ENCODE measurements at regions not wholly inside any gene's neighbourhood (a gene's known extent, or its start where the extent isn't known, plus 50 kb on each side); places are given as distances from the start of the nearest gene placed in this dataset.

DNA sequence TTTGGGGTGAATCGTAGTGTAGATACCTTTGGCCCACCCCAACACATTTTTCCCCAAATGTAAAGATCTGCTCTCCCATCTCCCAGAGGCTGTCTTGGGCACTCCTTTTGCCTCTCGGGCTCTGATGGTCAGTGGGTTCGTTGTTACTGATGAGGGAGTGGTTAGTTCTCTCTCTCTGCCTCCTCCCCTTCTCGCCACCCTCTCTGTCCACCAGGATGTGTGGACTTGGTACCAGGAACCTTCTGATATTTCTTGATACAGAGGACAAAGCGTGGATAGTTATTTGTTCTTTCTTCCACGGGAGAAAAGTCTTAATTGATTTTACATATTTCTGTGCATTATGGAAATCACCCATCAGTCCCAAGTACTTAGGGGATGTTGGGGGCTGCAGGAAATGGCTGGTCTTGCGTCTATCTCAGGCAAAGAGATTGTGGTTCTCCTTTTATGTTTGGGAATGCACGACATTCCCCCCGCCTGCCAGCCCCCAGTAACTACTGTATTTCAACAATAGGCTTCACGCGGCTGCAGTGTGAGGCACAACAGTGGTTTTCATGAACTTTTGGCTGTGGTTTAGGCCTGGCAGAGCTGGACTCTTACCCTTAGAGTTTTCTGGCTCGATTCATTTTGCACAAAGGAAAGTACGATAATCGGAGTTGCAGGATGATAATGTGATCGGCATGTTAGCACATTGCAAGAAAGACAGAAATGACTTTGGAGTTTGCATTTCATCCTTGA, 79.0 kb upstream of the ZNF536 start:
- WGBS: 70% methylated on average over 15 of the region's 15 CpGs
- no peaks in the 10 kb centered on the region for H3K27me3 ChIP-seq (ENCODE audit: control insufficient read depth in 2 of 2, insufficient read depth in 1 of 2, low read length in 1 of 2)

DNA sequence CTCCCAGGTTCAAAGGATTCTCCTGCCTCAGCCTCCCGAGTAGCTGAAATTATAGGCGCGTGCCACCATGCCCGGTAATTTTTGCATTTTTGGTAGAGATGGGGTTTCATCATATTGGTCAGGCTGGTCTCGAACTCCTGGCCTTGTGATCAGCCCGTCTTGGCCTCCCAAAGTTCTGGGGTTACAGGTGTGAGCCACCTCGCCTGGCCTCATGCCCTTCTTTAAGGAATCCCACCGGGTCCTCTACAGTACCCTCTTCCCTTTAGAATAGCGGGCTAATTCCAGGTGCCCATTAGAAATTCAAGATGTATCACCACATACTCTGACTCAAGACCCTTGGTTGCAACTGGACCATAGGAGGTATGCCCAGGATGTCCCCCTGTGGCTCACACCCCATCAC, 74.2 kb upstream of the ZNF536 start:
- DNase-seq (ENCODE audit: low read depth in 6 of 9, low spot score in 9 of 9): no peak
- Histone ChIP-seq H3K27ac (ENCODE audit: low read depth in 1 of 2, low read length in 1 of 2) (no peak overlapping the region), H3K9me3 (ENCODE audit: control insufficient read depth in 2 of 2, insufficient read depth in 1 of 2, low read length in 1 of 2) (no peaks in the 10 kb centered on the region), H3K4me1 (ENCODE audit: control insufficient read depth in 2 of 2, insufficient read depth in 2 of 2, low read length in 2 of 2) (no peaks in the 10 kb centered on the region), H3K4me3 (ENCODE audit: low read length in 2 of 2) (no peak overlapping the region), H3K36me3 (ENCODE audit: control insufficient read depth in 2 of 2, insufficient read depth in 2 of 2, low read length in 1 of 2) (no peaks in the 10 kb centered on the region), H3K27me3 (ENCODE audit: control insufficient read depth in 2 of 2, insufficient read depth in 1 of 2, low read length in 1 of 2) (no peaks in the 10 kb centered on the region)
- WGBS: 95% methylated on average over 9 of the region's 9 CpGs

More for the DNA sequence above, 79.0 kb upstream of the ZNF536 start:
- Histone ChIP-seq H3K27ac (ENCODE audit: low read depth in 1 of 2, low read length in 1 of 2) (no peak overlapping the region), H3K4me3 (ENCODE audit: low read length in 2 of 2) (no peak overlapping the region), H3K4me1 (ENCODE audit: control insufficient read depth in 2 of 2, insufficient read depth in 2 of 2, low read length in 2 of 2) (no peaks in the 10 kb centered on the region), H3K36me3 (ENCODE audit: control insufficient read depth in 2 of 2, insufficient read depth in 2 of 2, low read length in 1 of 2) (no peaks in the 10 kb centered on the region), H3K9me3 (ENCODE audit: control insufficient read depth in 2 of 2, insufficient read depth in 1 of 2, low read length in 1 of 2) (no peaks in the 10 kb centered on the region)
- no peak for DNase-seq (ENCODE audit: low read depth in 6 of 9, low spot score in 9 of 9)

DNA sequence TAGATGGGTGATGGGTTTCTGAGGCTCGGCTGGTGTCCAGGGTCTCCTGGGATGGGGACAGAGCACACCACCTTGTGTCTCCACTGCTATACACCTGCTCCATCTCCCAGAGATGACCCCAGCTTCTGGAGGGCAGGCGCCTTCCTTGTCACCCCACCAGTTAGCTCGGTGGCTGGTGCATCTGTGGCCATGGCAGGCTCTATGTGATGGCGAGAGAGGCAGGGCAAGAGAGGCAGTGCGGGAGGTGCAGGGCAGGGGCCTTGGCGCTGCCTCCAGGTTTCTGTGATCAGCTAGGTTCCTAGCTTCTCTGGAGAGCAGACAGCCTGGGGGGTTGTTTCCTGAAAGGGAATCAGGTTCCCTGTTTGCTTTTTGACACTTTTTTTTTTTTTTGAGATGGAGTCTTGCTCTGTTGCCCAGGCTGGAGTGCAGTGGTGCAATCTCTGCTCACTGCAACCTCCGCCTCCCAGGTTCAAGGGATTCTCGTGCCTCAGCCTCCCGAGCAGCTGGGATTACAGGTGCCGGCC, 69.0 kb upstream of the ZNF536 start:
- Histone ChIP-seq H3K27ac (ENCODE audit: low read depth in 1 of 2, low read length in 1 of 2) (no peak overlapping the region), H3K4me3 (ENCODE audit: low read length in 2 of 2) (no peak overlapping the region), H3K9me3 (ENCODE audit: control insufficient read depth in 2 of 2, insufficient read depth in 1 of 2, low read length in 1 of 2) (no peaks in the 10 kb centered on the region), H3K36me3 (ENCODE audit: control insufficient read depth in 2 of 2, insufficient read depth in 2 of 2, low read length in 1 of 2) (no peaks in the 10 kb centered on the region), H3K27me3 (ENCODE audit: control insufficient read depth in 2 of 2, insufficient read depth in 1 of 2, low read length in 1 of 2) (no peaks in the 10 kb centered on the region), H3K4me1 (ENCODE audit: control insufficient read depth in 2 of 2, insufficient read depth in 2 of 2, low read length in 2 of 2) (no peaks in the 10 kb centered on the region)
- 92% methylated on average over 10 of the region's 10 CpGs for WGBS
- no peak for DNase-seq (ENCODE audit: low read depth in 6 of 9, low spot score in 9 of 9)

DNA sequence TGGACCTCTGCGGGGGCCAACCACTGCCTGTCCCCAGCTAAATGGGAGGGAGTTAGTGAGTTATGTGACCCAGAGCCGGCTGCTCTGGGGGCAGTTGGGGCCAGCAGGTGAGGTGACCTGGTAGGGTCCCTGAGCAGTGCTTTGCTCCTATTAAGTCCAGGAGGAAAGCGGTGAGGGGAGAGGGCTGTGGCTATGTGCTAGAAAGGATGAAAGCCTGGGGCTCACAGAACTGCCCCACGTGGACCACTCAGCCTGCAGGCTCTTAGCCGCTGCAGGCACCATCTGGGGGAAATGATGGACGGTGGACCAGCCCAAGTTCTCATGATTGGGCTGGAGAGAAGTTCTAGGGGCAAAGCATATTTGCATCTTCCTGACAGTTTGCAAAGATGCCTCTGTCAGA, 67.6 kb upstream of the ZNF536 start:
- no peaks in the 10 kb centered on the region for H3K4me1 ChIP-seq (ENCODE audit: control insufficient read depth in 2 of 2, insufficient read depth in 2 of 2, low read length in 2 of 2)
- WGBS: 83% methylated on average over 6 of the region's 6 CpGs

DNA sequence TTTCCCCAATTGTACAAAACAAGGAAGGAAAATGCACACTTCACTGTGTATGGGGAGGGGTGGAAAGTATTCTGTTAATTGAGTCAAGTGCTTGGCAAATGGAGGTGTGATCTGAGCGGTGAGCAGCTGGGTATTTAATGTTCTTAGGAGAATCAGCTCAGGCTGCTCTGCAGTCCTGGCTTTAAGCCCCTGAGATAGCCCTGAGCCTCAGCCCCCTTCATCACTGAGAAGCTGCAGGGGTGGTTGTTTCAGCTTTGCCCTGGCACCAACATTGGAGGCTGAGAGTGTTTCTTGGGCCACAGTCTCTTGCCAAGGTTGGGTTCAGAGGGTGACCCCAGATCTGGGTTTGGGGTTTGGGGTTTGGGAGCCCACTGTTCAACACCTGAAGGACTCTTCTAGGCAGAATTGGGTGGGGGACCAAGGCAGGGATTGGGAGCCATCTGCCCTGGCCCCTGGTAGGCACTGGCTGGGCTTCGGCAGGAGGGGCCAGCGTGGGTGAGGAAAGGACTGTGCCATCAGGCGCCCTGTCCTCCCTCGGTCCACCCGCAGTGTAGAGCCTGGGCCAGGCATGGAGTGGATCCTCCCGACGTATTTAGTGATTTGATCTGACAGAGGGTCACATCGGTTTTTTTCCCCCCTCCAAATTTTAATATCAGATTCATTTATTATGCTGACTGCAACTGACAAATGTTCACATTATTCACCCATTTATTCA, 66.7 kb upstream of the ZNF536 start:
- H3K4me1 ChIP-seq (ENCODE audit: control insufficient read depth in 2 of 2, insufficient read depth in 2 of 2, low read length in 2 of 2): no peaks in the 10 kb centered on the region
- no peak overlapping the region for H3K4me3 ChIP-seq (ENCODE audit: low read length in 2 of 2)
- 92% methylated on average over 9 of the region's 9 CpGs for WGBS
- H3K36me3 ChIP-seq (ENCODE audit: control insufficient read depth in 2 of 2, insufficient read depth in 2 of 2, low read length in 1 of 2): no peaks in the 10 kb centered on the region
- no peak overlapping the region for H3K27ac ChIP-seq (ENCODE audit: low read depth in 1 of 2, low read length in 1 of 2)
- no peaks in the 10 kb centered on the region for H3K9me3 ChIP-seq (ENCODE audit: control insufficient read depth in 2 of 2, insufficient read depth in 1 of 2, low read length in 1 of 2)
- DNase-seq (ENCODE audit: low read depth in 6 of 9, low spot score in 9 of 9): no peak
- H3K27me3 ChIP-seq (ENCODE audit: control insufficient read depth in 2 of 2, insufficient read depth in 1 of 2, low read length in 1 of 2): no peaks in the 10 kb centered on the region

More for the DNA sequence above, 67.6 kb upstream of the ZNF536 start:
- Histone ChIP-seq H3K4me3 (ENCODE audit: low read length in 2 of 2) (no peak overlapping the region), H3K27me3 (ENCODE audit: control insufficient read depth in 2 of 2, insufficient read depth in 1 of 2, low read length in 1 of 2) (no peaks in the 10 kb centered on the region), H3K36me3 (ENCODE audit: control insufficient read depth in 2 of 2, insufficient read depth in 2 of 2, low read length in 1 of 2) (no peaks in the 10 kb centered on the region), H3K27ac (ENCODE audit: low read depth in 1 of 2, low read length in 1 of 2) (no peak overlapping the region), H3K9me3 (ENCODE audit: control insufficient read depth in 2 of 2, insufficient read depth in 1 of 2, low read length in 1 of 2) (no peaks in the 10 kb centered on the region)
- no peak for DNase-seq (ENCODE audit: low read depth in 6 of 9, low spot score in 9 of 9)

DNA sequence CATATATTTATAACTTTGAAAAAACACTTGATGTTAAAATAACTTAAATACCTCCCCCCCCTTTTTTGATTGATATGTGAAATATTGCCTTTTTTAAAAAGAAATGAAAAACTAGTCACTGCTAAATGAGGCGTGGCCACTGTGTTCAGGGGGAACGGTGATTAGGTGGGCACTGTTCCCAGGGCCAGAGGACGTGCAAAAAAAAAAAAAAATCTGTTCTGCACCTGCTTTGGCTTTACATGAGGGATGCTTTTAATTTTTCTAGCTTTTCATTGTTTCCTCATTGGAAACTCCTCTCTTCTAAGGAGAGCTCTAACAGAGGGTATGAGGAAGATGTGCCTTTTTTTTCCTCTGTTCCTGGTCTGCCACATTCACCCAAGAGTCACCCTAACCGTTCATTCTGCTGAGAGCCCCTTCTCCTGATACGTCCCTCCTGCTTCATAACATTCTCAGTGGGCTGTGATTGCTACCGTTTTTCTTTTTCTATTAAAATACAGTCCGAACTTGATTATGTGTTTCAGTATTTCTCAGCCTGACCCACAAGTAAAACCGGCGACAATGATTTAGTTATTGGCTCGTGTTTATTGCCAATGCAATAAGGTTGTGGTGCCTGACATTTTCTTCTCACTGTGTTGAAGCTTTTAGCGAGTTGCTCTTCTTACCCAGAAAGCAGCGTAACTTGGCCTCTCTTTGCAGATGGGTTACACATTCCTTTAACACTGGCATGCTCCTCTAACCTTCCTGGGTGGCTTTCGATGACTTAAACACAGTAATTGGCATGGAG, 64.8 kb upstream of the ZNF536 start:
- no peaks in the 10 kb centered on the region for H3K36me3 ChIP-seq (ENCODE audit: control insufficient read depth in 2 of 2, insufficient read depth in 2 of 2, low read length in 1 of 2)
- WGBS: 86% methylated on average over 13 of the region's 13 CpGs
- no peaks in the 10 kb centered on the region for H3K9me3 ChIP-seq (ENCODE audit: control insufficient read depth in 2 of 2, insufficient read depth in 1 of 2, low read length in 1 of 2)
- DNase-seq (ENCODE audit: low read depth in 6 of 9, low spot score in 9 of 9): no peak
- peaks cover 0 to 2% of the 10 kb centered on the region in 2 donors for H3K27me3 ChIP-seq (ENCODE audit: control insufficient read depth in 2 of 2, insufficient read depth in 1 of 2, low read length in 1 of 2)
- no peak overlapping the region for H3K27ac ChIP-seq (ENCODE audit: low read depth in 1 of 2, low read length in 1 of 2)
- H3K4me3 ChIP-seq (ENCODE audit: low read length in 2 of 2): no peak overlapping the region
- H3K4me1 ChIP-seq (ENCODE audit: control insufficient read depth in 2 of 2, insufficient read depth in 2 of 2, low read length in 2 of 2): no peaks in the 10 kb centered on the region

DNA sequence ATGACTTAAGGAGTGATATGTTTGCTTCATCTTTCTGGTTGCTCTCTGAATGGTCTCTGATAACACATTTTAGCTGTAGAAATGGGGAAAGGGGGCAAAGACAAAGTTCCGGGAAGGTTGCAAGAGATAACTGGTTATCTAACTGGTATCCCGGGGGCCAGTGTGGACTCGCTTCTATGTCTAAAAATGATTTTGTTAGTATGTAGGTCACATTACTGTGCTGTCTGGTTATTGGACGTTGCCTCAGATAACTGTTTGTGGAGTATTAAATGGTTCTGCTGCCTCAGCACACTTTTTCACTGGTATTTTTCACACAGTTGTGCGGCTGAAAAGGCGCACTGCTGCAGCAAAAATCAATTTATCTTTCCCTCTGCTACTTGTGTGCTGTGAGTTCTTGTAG, 63.0 kb upstream of the ZNF536 start:
- Histone ChIP-seq H3K4me3 (ENCODE audit: low read length in 2 of 2) (no peak overlapping the region), H3K4me1 (ENCODE audit: control insufficient read depth in 2 of 2, insufficient read depth in 2 of 2, low read length in 2 of 2) (no peaks in the 10 kb centered on the region), H3K9me3 (ENCODE audit: control insufficient read depth in 2 of 2, insufficient read depth in 1 of 2, low read length in 1 of 2) (no peaks in the 10 kb centered on the region), H3K36me3 (ENCODE audit: control insufficient read depth in 2 of 2, insufficient read depth in 2 of 2, low read length in 1 of 2) (no peaks in the 10 kb centered on the region), H3K27me3 (ENCODE audit: control insufficient read depth in 2 of 2, insufficient read depth in 1 of 2, low read length in 1 of 2) (peaks cover 0 to 2% of the 10 kb centered on the region in 2 donors), H3K27ac (ENCODE audit: low read depth in 1 of 2, low read length in 1 of 2) (no peak overlapping the region)
- DNase-seq (ENCODE audit: low read depth in 6 of 9, low spot score in 9 of 9): no peak
- WGBS: 90% methylated on average over 6 of the region's 6 CpGs

DNA sequence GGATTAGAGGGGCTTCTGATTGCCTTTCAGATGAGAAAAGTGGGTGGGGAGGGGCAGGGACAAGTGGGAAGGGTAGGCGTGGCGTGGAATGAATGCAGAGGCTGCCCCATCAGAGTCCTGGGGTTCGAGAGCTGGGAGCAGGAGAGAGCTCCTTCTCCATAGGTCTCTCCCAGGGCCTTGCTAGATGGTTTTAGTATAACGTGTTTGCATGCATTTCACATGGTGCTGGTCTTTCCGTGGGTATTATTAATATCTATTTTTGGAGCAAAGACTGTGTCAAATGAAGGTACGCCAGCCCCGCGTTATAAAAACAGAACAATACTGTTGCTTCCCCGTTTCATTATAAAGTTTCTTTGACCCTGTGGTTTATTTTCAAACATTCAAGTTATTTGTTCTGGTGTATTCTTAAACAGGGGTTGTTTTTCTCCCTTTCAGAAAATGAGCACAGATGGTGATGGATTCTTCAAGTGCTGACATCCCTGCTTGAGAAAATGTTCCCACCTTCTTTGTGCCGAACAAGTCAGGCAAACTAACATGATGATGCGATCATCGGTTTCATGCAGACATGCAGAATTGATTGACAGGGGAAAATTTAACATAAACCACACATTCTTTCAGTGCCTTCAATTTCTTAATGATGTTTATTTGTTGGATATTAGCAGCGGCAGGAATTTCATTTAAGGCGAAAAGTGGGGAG, 62.1 kb upstream of the ZNF536 start:
- 89% methylated on average over 14 of the region's 14 CpGs for WGBS
- Histone ChIP-seq H3K9me3 (ENCODE audit: control insufficient read depth in 2 of 2, insufficient read depth in 1 of 2, low read length in 1 of 2) (no peaks in the 10 kb centered on the region), H3K4me1 (ENCODE audit: control insufficient read depth in 2 of 2, insufficient read depth in 2 of 2, low read length in 2 of 2) (no peaks in the 10 kb centered on the region), H3K4me3 (ENCODE audit: low read length in 2 of 2) (no peak overlapping the region), H3K27ac (ENCODE audit: low read depth in 1 of 2, low read length in 1 of 2) (no peak overlapping the region), H3K27me3 (ENCODE audit: control insufficient read depth in 2 of 2, insufficient read depth in 1 of 2, low read length in 1 of 2) (peaks cover 0 to 2% of the 10 kb centered on the region in 2 donors), H3K36me3 (ENCODE audit: control insufficient read depth in 2 of 2, insufficient read depth in 2 of 2, low read length in 1 of 2) (no peaks in the 10 kb centered on the region)
- DNase-seq (ENCODE audit: low read depth in 6 of 9, low spot score in 9 of 9): no peak

Measured in thymus (tissue), 11 donors.